GM12865 (cell line): ENCODE measurements at regions not wholly inside any gene's neighbourhood (a gene's known extent, or its start where the extent isn't known, plus 50 kb on each side); places are given as distances from the start of the nearest gene placed in this dataset.

Experiments
- DNase-seq: peaks from one replicate; pipeline ENCODE4 v3.0.0; 2010; ENCODE audit warnings: low read depth
- H3K4me3 ChIP-seq: 2 replicates; pipeline ENCODE4 v1.5.1; 2011; ENCODE audit warnings: mild to moderate bottlenecking, low read depth, low read length, control low read depth
- CTCF ChIP-seq: IDR thresholded peaks from 2 replicates; pipeline ENCODE4 v1.5.1; 2011; ENCODE audit warnings: low read length, control low read depth, low read depth, inconsistent platforms; ENCODE audit not compliant: insufficient read depth; ENCODE audit errors: missing control alignments

- DNase-seq = no peak
- H3K4me3 ChIP-seq = no peak overlapping the region
- TF ChIP-seq CTCF = no peak
These were observed 677.7 kb downstream of the DCDC2C start for GRCh38 chr2:4381049-4381448.

GRCh38 chr2:4381773-4382172, 678.4 kb downstream of the DCDC2C start:
- TF ChIP-seq CTCF = no peak
- H3K4me3 ChIP-seq = no peak overlapping the region

GRCh38 chr2:4391013-4391412, 687.6 kb downstream of the DCDC2C start:
- no peak for DNase-seq
- no peak for TF ChIP-seq CTCF
- no peak overlapping the region for H3K4me3 ChIP-seq

More at GRCh38 chr2:4381773-4382172, 678.4 kb downstream of the DCDC2C start:
- no peak for DNase-seq

- no peak for TF ChIP-seq CTCF
- DNase-seq = no peak
- no peak overlapping the region for H3K4me3 ChIP-seq
These were observed 701.0 kb downstream of the DCDC2C start for GRCh38 chr2:4404363-4404762.

GRCh38 chr2:4408321-4408720, 704.9 kb downstream of the DCDC2C start:
- no peak for TF ChIP-seq CTCF

GRCh38 chr2:4412637-4413187, 709.3 kb downstream of the DCDC2C start:
- H3K4me3 ChIP-seq = no peak overlapping the region
- TF ChIP-seq CTCF = no peak
- no peak for DNase-seq

More at GRCh38 chr2:4408321-4408720, 704.9 kb downstream of the DCDC2C start:
- no peak overlapping the region for H3K4me3 ChIP-seq
- no peak for DNase-seq

- TF ChIP-seq CTCF = no peak
- H3K4me3 ChIP-seq = no peak overlapping the region
- DNase-seq = no peak
These were observed 711.8 kb downstream of the DCDC2C start for GRCh38 chr2:4415171-4415570.
